GM18505 (cell line): ENCODE measurements at regions not wholly inside any gene's neighbourhood (a gene's known extent, or its start where the extent isn't known, plus 50 kb on each side); places are given as distances from the start of the nearest gene placed in this dataset.

Source experiments
- ATAC-seq: cut with Tn5 transposase; IDR thresholded peaks from one replicate; pipeline ENCODE4 v1.9.1; 2021; ENCODE audit not compliant: unreplicated experiment
- POLR2A ChIP-seq: IDR thresholded peaks from 4 replicates; pipeline ENCODE4 v1.6.1; 2011; ENCODE audit warnings: borderline replicate concordance; ENCODE audit not compliant: insufficient read depth, insufficient read length; ENCODE audit errors: extremely low read depth

GRCh38 chr6:164523087-164523654 lies 786.2 kb downstream of the C6orf118 start:
- TF ChIP-seq POLR2A, result no peak

DNA sequence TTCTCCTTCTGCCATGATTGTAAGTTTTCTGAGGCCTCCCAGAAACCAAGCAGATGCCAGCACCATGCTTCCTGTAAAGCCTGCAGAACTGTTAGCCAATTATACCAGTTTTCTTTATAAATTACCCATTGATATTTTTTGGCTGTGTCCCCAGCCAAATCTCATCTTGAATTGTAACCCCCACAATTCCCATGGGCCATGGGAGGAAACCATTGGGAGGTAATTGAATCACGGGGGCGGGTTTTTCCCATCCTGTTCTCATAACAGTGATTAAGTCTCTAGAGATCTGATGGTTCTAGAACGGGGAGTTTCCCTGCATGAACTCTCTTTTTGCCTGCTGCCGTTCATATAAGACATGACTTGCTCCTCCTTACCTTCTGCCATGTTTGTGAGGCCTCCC lies 788.5 kb downstream of the C6orf118 start:
- no peak for ATAC-seq
- TF ChIP-seq POLR2A, result no peak

More at GRCh38 chr6:164523087-164523654, 786.2 kb downstream of the C6orf118 start:
- no peak for ATAC-seq

- no peak for ATAC-seq
- TF ChIP-seq POLR2A, result no peak
Measured at GRCh38 chr6:164507206-164507940, 802.0 kb downstream of the C6orf118 start.

GRCh38 chr6:164505425-164505824 lies 804.0 kb downstream of the C6orf118 start:
- TF ChIP-seq POLR2A, result no peak

GRCh38 chr6:164502833-164503232 lies 806.6 kb downstream of the C6orf118 start:
- no peak for ATAC-seq
- TF ChIP-seq POLR2A, result no peak

More at GRCh38 chr6:164505425-164505824, 804.0 kb downstream of the C6orf118 start:
- ATAC-seq, result no peak

DNA sequence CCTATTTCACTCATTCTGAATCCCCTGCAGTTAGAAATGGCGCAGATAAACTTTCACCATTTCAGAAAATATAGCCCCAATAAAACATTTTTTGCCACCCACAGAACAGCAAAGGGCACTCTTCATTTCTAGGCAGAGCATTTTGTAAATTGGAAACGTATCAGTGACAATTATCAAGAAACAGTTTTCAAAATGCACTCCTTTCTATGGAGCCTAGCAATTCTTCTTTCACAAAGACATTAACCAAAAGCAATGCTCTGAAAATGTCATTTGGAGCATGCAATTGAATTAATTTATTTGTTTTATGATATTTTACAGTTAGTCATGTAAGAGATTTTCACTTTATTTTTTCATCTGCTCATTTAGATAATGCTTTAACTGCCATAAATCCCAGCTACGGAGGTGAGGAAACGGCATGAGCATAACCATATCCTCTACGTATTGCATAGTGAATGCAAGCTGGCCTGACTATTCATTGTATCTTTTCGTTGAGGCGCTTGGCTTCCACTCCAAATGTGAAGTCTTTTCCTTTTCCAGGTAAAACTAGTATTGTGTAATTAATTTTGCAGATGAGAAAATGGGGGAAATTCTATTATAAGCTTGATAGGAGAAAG lies 813.4 kb downstream of the C6orf118 start:
- no peak for ATAC-seq
- no peak for TF ChIP-seq POLR2A

DNA sequence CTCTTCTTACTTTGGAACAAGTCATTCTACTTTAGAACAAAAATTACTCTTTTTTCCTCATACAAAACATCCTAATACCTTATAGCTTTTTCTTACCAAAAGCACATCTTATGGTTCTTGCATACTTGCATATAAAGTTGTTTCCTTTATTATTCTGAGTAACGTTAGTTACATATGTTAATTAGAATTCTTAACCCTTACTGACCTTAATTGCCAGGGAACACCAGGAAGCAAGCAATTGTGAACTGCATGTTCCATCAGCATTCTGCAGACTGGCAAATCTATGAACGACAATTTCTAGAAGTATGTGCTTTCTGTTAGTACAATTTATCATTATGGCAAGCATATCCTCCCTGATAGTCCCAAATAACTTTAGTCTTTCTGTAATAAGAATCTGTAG lies 831.0 kb downstream of the C6orf118 start:
- ATAC-seq, result no peak
- TF ChIP-seq POLR2A, result no peak

- no peak for ATAC-seq
- no peak for TF ChIP-seq POLR2A
Measured at GRCh38 chr6:164477790-164478189, 831.6 kb downstream of the C6orf118 start.

DNA sequence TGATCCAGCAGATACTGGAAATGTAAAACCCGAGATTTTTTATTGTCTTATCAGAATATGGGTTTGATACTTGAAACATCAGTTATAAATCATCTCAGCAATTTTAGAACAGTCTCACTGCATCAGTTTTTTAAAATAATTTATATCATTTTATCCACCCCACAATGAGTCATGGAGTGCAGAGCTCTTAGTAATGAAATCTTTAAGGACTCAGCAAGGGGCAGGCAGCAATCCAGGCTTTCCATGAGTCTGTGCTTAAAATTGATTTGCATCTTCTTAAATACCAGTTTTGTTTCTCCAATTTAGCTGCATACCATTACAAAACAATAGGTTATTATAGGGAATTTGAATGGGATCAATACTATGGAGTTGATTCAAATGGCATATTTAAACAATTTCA lies 832.3 kb downstream of the C6orf118 start:
- no peak for ATAC-seq
- TF ChIP-seq POLR2A, result no peak

- ATAC-seq, result no peak
- TF ChIP-seq POLR2A, result no peak
Measured at GRCh38 chr6:164469276-164469949, 840.0 kb downstream of the C6orf118 start.

- no peak for TF ChIP-seq POLR2A
- no peak for ATAC-seq
Measured at GRCh38 chr6:164455835-164456234, 853.6 kb downstream of the C6orf118 start.

GRCh38 chr6:164453835-164454234 lies 855.6 kb downstream of the C6orf118 start:
- no peak for TF ChIP-seq POLR2A
- ATAC-seq, result no peak

- TF ChIP-seq POLR2A, result no peak
- no peak for ATAC-seq
Measured at GRCh38 chr6:164442572-164442971, 866.8 kb downstream of the C6orf118 start.
